ENCODE measurements at regions not wholly inside any gene's neighbourhood (a gene's known extent, or its start where the extent isn't known, plus 50 kb on each side); places are given as distances from the start of the nearest gene placed in this dataset.

- Histone ChIP-seq H3K4me1 (ENCODE audit: control insufficient read depth in 2 of 2, insufficient read depth in 2 of 2, low read length in 2 of 2) (no peaks in the 10 kb centered on the region), H3K36me3 (replicated peaks in 1 of 2; ENCODE audit: control extremely low read depth in 1 of 2, control insufficient read depth in 1 of 2, extremely low read depth in 1 of 2, insufficient read depth in 2 of 2, low read length in 1 of 2) (no peaks in the 10 kb centered on the region), H2AFZ (ENCODE audit: insufficient read depth, low read depth, low read length, poor library complexity, severe bottlenecking) (no peak overlapping the region), H3K79me2 (ENCODE audit: control insufficient read depth, insufficient read depth, low read length) (no peaks in the 10 kb centered on the region), H3K27me3 (replicated peaks in 1 of 4; ENCODE audit: control extremely low read depth in 1 of 4, control insufficient read depth in 3 of 4, insufficient read depth in 4 of 4, low read length in 3 of 4) (no peaks in the 10 kb centered on the region), H3K9ac (ENCODE audit: low read length) (no peak overlapping the region), H3K27ac (ENCODE audit: low read length in 2 of 2) (no peak overlapping the region), H3K4me3 (ENCODE audit: control extremely low read depth in 1 of 5, extremely low read depth in 1 of 5, insufficient read depth in 1 of 5, low read depth in 2 of 5, low read length in 4 of 5) (no peak overlapping the region), H3K9me3 (ENCODE audit: control extremely low read depth in 1 of 3, control insufficient read depth in 2 of 3, insufficient read depth in 1 of 3, low read length in 2 of 3) (no peaks in the 10 kb centered on the region), H4K20me1 (ENCODE audit: control insufficient read depth, insufficient read depth, low read length, poor library complexity, severe bottlenecking) (no peaks in the 10 kb centered on the region), H3K4me2 (replicated peaks; ENCODE audit: low read depth, low read length, poor library complexity, severe bottlenecking) (no peak overlapping the region)
- Mint-ChIP-seq H3K27me3 (peaks cover 3% of the 10 kb centered on the region), H3K9me3 (ENCODE audit: insufficient read depth) (no peaks in the 10 kb centered on the region), H3K27ac (no peak overlapping the region), H3K4me1 (no peaks in the 10 kb centered on the region), H3K4me3 (no peak overlapping the region)
- ChIA-PET POLR2A (no interaction called here), CTCF (no interaction called here)
- no peak for DNase-seq
- no peak for ATAC-seq (ENCODE audit: low read depth)
- TF ChIP-seq EZH2 (IDR thresholded peaks at IDR 0.05; ENCODE audit: borderline replicate concordance, insufficient read depth, low read depth, low read length, poor library complexity, severe bottlenecking), result no peak
- TF ChIP-seq CTCF (IDR thresholded peaks at IDR 0.05), result no peak
- intact Hi-C loops (cut with micrococcal nuclease), result no loop called here
Observed at GRCh38 chr6:54026652-54027400, 84.4 kb upstream of the MLIP start.

- ChIA-PET POLR2A (no interaction called here), CTCF (no interaction called here)
- Histone ChIP-seq H2AFZ (ENCODE audit: insufficient read depth, low read depth, low read length, poor library complexity, severe bottlenecking) (no peak overlapping the region), H3K4me3 (ENCODE audit: control extremely low read depth in 1 of 5, extremely low read depth in 1 of 5, insufficient read depth in 1 of 5, low read depth in 2 of 5, low read length in 4 of 5) (no peak overlapping the region), H4K20me1 (ENCODE audit: control insufficient read depth, insufficient read depth, low read length, poor library complexity, severe bottlenecking) (no peaks in the 10 kb centered on the region), H3K9me3 (ENCODE audit: control extremely low read depth in 1 of 3, control insufficient read depth in 2 of 3, insufficient read depth in 1 of 3, low read length in 2 of 3) (no peaks in the 10 kb centered on the region), H3K36me3 (replicated peaks in 1 of 2; ENCODE audit: control extremely low read depth in 1 of 2, control insufficient read depth in 1 of 2, extremely low read depth in 1 of 2, insufficient read depth in 2 of 2, low read length in 1 of 2) (no peaks in the 10 kb centered on the region), H3K4me2 (replicated peaks; ENCODE audit: low read depth, low read length, poor library complexity, severe bottlenecking) (no peak overlapping the region), H3K27me3 (replicated peaks in 1 of 4; ENCODE audit: control extremely low read depth in 1 of 4, control insufficient read depth in 3 of 4, insufficient read depth in 4 of 4, low read length in 3 of 4) (no peaks in the 10 kb centered on the region), H3K27ac (ENCODE audit: low read length in 2 of 2) (no peak overlapping the region), H3K79me2 (ENCODE audit: control insufficient read depth, insufficient read depth, low read length) (no peaks in the 10 kb centered on the region), H3K4me1 (ENCODE audit: control insufficient read depth in 2 of 2, insufficient read depth in 2 of 2, low read length in 2 of 2) (no peaks in the 10 kb centered on the region), H3K9ac (ENCODE audit: low read length) (no peak overlapping the region)
- no peak for ATAC-seq (ENCODE audit: low read depth)
- TF ChIP-seq EZH2 (IDR thresholded peaks at IDR 0.05; ENCODE audit: borderline replicate concordance, insufficient read depth, low read depth, low read length, poor library complexity, severe bottlenecking) (no peak), CTCF (IDR thresholded peaks at IDR 0.05) (no peak)
- no CpG with 5 or more reads among the region's 3 CpGs for WGBS (ENCODE audit: insufficient coverage)
- no peaks in the 10 kb centered on the region for H3K9me3 Mint-ChIP-seq (ENCODE audit: insufficient read depth)
- no peak overlapping the region for H3K27ac Mint-ChIP-seq
- DNase-seq, result no peak
- H3K27me3 Mint-ChIP-seq, result peaks cover 3% of the 10 kb centered on the region
- no peak overlapping the region for H3K4me3 Mint-ChIP-seq
- intact Hi-C loops (cut with micrococcal nuclease), result no loop called here
- no peaks in the 10 kb centered on the region for H3K4me1 Mint-ChIP-seq
Observed at GRCh38 chr6:54028170-54028569, 83.1 kb upstream of the MLIP start.

Measured in B cell (primary cell).